HG03469 (cell line): ENCODE measurements at regions not wholly inside any gene's neighbourhood (a gene's known extent, or its start where the extent isn't known, plus 50 kb on each side); places are given as distances from the start of the nearest gene placed in this dataset.
"Not testable (repeated sequence)": the region's sequence is repeated elsewhere in the genome, so short reads cannot be mapped to it uniquely, and the experiment has no call there.

Experiments
- ATAC-seq: cut with Tn5 transposase; IDR thresholded peaks from one replicate; pipeline ENCODE4 v1.9.1; 2021; ENCODE audit warnings: mild to moderate bottlenecking, moderate library complexity, moderate number of reproducible peaks; ENCODE audit not compliant: unreplicated experiment

DNA sequence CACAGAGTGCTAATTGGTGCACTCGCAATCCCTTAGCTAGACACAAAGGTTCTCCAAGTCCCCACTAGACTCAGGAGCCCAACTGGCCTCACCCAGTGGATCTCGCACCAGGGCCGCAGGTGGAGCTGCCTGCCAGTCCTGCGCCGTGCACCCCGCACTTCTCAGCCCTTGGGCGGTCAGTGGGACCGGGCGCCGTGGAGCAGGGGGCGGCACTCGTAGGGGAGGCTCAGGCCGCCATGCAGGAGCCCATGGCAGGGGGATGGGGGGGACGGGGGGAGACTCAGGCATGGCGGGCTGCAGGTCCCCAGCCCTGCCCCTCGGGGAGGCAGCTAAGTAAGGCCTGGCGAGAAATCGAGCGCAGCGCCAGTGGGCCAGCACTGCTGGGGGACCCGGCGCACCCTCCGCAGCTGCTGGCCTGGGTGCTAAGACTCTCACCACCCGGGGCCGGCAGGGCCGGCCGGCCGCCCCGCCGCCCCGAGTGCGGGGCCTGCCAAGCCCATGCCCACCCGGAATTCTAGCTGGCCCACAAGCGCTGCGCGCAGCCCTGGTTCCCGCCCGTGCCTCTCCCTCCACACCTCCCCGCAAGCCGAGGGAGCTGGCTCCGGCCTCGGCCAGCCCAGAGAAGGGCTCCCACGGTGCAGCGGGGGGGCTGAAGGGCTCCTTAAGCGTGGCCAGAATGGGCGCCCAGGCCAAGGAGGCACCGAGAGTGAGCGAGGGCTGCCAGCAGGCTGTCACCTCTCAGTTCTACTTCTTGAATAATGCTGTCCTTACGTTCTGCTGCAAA, 258.2 kb downstream of the GALC start:
- not testable (repeated sequence) for ATAC-seq

DNA sequence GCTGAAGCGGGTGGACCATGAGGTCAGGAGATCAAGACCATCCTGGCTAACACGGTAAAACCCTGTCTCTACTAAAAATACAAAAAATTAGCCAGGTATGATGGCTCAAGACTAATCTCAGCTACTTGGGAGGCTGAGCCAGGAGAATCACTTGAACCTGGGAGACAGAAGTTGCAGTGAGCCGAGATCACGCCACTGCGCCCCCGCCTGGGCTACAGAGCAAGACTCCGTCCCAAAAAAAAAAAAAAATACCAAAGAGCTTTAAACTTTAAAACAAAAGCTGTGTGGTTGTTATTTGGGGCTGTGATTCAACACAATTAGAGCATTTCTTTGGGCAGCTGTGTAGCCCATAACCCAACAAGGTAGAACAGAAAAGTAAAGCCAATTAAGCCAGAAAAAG, 259.9 kb downstream of the GALC start:
- not testable (repeated sequence) for ATAC-seq

DNA sequence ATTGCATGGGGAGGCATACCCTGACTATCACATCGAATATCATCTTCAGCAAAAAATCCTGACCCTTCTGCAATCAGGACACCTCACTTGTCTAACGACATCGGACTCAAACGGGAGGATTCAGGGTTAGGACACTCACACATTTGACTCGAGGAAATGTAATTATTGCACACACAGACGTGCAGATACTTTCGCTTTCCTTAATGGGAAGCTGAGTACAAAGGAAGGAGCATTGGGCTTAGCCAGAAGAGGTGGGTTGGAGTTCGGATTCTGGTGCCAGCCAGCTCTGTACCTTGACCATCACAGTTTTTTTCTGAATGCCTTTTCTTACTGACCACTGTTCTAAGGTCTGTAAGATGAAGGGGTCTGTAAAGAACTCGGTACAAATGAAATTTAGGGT, 260.4 kb downstream of the GALC start:
- ATAC-seq = no peak

DNA sequence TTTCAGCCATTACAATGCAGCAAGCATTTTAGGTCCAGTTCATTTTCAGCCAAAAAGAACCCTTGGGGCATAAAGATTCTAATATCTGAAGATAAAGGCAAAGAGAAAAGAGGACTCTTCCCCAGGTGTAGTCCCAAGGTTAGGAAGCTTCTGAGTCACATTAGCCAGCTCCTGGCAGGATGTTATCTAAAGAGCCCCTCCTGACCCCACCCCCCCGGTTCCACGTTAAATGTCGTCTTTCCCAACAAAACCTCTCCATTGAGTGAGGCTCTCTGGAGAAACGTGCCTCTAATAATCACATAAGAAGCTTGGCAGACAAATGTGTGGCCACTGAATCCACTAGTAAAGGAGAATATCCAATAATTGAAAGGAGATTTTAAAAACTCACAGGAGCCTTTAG, 267.7 kb downstream of the GALC start:
- no peak for ATAC-seq

DNA sequence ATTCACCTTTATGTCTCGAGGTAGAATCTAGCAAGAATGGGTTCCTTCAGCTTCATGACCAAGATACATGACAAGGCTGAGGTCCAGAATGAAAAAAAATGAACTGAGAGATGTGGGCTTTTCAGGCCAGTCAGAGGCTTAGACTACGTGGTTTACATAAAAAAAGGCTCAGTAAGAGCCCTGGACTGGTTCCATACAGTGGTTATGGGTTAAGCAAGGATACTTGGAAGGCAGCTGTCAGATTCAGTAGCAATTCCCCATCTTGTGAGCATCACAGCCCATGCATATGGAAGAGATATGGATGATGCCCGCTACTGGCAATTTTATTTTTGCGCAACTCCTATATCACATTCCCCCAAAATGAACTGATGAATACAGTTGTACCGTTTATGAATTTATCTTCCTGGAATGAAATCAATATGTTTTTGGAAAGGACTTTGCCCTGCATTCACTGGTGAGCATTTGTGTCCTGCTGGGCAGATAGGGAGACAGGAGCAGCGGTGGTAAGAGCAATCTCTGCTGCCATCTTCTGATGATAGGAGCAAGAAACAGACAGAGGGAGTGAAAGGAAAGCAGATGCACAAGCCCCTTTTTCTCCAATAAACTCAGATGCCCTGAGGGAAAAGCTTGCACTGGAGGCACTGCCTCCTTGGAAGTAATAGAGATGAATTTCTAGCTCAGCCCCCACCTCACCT, 280.4 kb downstream of the GALC start:
- ATAC-seq = no peak

DNA sequence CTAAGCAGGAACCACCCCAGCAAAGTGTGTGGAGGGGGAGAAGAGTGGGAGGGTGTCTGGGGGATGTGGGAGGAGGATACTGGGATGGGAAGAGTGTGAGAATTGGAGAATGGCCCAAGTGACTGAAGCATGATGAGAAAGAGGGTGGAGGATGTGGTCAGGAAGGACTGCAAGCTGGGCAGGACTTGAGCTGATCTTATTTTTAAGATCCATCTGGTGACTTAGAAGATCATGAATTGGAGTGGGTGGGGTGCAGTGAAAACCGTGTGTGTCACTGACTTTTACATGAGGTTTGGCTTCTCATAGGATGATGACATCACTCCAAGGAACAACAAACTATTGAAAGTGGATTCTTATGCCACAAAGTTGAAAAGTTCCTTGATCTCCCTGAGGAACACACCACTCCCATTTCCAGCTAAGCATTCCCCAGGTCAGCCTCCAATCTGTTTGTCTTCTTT, 287.5 kb downstream of the GALC start:
- ATAC-seq = no peak

DNA sequence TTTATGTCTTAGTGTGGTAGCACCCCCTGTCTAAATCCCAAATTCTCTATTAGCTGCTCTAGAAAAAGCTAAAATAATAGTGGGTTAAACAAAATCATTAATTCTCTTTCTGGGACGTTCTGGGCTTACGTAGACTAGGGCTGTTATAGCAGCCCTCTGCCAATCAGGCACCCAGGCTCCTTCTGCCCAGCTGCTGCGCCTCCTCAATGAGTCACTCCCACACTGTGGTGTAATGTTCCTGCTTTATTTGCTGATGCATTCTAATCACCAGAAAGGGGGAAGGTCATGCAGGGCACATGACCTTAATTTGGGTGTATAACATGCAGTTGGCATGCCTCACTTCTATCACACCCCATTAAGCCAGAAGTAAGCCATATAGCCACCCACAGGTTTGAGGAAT, 294.5 kb downstream of the GALC start:
- no peak for ATAC-seq

DNA sequence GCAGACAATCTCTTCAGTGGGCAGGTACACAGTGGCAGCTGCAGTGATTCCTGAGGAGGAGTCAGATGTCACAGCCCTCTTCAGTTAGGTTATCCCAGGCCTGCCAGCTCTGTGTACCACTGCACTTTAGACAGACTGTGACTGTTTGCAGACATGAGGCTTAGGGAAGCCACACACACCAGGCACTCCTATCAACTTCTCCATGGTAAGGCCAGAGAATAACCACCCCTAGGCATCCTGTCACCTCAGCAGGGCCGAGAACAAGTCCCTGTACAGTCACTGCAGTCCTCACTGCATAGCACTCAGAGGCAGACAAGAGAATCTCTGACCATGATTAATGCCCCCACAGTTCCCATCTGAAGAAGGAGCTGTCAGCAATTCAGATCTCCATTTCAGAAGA, 296.5 kb downstream of the GALC start:
- ATAC-seq = no peak

DNA sequence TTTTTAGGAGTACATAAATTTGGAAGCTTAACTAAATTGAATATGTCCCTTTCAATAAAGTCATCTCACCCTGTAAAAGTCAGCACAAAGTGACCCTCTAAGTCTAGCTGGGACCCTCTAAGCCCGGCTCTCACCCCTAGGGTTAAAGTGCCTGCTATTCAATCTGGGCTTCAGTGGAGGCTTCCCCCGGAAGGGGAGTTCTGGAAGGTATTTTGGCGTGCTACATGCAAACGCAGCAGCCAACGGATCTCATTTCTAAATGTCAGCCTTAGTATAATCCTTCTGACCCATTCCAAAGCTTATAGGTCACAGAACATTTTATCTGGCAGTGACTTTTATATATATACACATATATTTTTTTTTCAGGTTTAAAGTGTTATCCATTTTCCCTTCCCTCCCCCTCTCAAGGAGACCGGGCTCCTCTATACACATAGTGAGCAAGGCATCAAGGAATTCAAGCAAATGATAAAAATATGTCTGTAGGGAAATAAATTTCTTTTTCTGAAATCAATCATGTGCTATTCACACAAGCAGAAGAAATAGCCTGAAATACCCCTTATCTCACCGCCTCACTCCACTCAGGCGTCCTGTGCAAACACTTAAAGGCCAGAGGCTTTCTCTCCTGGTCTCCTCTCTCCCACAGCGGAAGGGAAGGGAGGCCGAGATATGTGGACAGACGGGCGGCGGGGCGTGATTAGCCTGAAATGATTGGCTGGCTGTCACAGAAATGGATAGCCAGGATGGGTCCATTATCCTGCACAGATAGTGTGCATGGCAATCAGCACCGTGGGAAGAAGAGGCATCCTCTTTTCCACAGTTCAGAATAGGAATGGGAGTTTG, 301.7 kb downstream of the GALC start:
- no peak for ATAC-seq

DNA sequence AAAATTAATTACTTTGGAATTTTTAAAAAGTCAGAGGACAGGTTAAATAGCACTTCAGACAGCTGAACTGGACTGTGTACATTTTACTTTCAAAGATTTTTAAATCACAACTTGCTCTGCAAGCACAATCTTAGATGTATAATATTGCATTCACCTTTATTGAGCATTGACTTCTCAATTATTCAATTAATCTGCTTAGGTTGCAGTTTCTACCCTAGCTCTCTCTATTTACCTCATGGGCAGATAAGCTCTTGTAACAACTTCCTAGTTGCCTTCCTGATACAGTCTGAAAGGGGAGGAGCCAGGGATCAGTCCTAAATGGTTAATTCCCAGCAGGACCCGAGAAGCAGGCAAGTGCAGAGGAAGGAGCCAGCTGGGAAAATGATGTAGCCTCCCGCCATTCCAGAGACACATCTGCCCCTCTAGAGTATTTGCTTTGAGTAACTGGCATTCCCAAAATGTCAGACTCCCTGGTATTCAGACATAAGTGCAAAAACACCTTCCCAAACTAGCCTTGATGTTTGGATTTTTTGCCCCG, 302.8 kb downstream of the GALC start:
- ATAC-seq = no peak

DNA sequence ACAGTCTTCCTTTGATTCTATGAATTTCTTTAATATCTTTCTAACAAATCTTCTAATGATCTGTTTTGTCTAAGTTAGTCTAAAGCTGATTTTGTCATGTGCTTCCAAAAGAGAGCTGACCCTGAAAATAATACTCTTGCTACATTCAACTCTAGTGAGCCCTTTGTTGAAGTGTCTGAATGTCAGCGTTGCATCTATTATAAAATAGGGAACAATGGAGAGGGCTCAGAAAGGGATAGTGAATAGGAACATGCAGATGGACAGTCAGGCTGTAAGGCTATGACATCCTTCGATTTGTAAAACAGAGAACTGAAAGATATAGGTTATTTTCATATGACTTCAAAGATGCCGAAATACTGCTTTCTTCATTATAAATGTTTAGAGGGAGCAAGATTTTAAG, 304.5 kb downstream of the GALC start:
- ATAC-seq = no peak

DNA sequence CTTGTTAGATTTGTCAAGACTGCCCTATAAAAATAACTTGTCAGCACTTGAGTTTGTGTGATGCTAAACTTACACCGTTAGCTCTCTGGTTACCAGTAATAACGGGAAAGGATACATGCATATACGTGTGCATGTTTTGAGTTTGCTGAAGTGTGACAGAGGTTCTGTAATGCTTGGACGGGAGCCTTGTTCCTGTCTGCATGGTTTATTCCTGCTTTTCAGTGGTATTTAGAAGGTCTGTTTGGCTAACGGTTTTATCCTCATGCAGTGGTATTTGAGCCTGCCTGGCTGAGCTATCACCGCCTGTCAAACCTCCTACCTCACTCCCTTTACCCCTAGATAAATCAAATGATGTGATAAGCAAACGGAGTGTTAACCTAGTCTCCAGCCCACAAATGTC, 305.6 kb downstream of the GALC start:
- ATAC-seq = no peak

DNA sequence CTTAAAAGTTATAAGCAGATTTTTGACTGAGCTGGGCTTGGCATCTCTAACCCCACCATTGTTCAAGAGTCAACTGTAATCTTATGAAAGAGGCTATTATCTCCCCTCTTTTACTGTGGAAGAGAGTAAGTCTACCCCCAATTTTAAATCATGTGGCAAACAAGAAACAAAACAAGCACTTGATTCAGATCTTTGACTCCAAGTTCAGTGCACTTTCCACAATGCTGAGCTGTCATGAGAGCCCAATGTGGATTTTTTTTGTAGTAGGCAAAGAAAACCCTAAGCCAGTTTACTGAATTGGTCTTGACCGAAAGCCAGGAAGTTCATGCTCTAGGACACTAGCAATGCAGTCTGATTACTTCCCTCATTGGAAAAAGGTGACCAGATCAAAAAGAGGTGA, 306.2 kb downstream of the GALC start:
- ATAC-seq = no peak

DNA sequence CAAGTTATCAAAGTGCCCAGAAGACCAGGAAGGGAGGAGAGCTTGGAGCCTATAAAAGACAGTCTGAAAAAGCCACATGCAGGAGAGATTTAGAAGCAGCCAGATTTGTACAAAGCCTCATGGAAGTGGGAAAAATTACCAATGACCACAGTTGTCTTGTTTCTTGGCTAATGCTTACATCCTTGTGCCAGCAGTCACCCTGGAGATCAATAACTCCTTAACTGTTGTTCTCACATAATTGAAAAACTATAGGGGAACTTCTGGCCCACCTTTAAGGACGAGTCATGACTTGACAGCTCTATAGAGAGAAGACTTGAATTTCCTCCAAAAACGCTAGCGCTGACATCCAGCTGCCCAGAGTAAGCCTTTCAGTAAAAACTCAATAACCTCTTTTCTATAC, 313.1 kb downstream of the GALC start:
- ATAC-seq = no peak

DNA sequence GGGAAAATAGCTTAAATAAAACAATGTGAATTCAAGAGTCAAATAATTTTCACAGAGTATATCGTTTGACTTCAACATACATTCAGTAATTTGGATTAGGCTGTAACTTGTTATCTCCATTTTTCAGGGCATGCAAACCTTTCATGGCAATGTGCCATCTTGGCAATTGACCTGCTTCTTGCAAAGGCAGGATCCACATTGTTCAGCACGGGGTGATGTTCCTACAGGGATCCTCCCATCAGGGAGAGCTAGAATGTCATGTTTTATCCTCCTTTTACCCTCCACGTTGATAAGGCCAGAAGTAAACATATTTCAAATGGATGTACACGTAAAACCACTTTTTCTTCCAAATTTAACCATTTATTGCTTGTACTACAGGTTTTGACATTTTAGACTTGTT, 314.4 kb downstream of the GALC start:
- ATAC-seq = no peak

DNA sequence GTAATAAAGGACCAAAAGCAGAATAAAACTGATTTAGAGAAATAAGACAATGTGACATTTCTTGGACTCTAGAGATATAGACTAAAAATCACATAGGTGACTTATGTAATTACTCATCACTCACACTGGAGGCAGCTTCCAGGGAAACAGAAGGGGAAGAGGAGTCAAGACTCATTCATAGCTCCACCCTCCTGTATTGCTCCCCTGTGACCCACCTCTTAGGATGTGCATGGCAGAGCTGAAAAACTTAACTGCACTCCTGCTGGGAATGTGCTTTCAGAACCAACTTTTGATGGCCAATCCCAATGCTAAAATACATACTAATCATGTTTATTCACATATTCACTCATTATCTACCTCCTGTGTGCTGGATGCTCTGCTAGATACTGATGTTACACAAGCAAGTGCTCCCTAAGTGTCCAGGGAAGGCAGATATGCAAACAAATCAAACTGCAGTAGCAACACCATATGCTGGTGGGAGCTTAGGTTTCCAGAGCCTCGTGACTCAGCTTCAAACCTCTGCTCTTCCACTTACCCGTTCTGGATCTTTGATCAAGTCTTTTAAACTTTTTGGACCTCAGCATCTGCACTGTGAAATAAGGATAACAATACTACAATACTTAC, 316.1 kb downstream of the GALC start:
- no peak for ATAC-seq

DNA sequence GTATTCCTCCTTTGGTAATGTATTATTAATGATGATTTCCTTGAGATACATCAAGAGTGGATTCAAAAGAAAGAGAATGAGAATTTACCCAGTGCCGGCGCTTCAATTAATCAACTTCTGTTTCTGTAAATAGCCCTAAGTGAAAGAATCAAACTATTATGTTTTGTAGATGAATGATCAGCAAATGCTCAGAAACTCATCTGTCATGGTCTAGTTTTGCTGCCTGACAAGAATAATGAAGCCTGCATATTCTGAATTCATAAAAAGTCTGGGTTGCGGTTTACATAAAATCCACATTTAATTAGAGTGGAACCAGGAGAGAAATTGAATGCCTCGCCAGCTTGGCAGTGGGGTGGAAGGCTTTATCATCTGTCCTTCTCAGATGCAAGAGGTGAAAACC, 325.3 kb downstream of the GALC start:
- ATAC-seq = no peak

DNA sequence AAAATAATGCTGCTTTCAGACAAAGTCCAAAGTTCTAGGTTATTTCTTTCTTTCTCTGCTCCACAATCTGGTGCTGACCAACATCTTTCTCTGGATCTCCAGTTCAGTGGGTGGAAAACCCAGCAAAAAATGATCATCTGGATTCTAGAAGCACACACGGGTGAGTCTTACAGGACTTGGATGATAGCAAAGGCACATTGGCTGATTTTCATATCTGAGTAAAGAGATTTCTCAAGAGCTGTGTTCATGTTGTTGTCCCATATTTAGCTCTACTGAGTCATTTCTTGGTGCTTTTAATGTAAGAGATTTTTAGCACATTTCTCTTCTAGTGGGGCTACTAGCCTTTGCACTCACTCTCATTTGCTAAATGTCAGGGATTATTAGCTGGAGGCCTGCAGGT, 336.7 kb downstream of the GALC start:
- ATAC-seq = no peak

DNA sequence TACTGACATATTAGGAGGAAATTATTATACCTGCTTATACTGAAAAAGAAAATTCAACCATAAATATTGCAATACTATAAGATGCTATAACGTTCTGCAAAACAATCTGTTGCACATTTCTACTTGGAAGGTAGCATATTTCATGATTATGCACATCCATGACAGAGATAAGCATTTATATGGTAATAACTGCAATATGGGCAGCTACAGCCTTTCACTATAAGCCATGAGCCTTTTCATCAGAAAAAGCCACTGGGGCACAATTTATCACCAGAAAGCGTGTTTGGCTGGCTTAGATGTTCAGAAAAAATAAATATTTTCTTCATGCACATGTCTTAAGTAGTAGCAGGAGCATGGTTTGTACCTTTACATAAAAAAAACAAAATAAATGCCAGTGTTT, 340.7 kb downstream of the GALC start:
- ATAC-seq = no peak

DNA sequence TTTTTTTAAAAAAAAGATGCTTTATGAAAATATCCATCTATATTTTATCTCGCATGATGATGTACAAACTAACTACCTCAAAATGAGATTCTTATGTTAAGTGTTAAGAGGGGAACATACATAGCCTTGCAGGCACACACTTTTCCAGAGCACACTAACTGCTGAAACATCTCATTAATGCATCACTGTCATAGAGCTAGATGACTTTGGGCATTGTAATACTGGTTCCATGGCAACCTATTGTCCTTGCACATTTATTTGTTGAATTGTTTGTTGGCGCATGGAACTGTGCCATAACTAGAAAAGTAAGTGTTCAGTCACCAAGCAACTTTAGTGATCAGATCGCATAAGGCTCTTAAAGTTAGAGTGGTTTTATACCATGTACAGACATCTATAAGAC, 348.3 kb downstream of the GALC start:
- ATAC-seq = no peak

DNA sequence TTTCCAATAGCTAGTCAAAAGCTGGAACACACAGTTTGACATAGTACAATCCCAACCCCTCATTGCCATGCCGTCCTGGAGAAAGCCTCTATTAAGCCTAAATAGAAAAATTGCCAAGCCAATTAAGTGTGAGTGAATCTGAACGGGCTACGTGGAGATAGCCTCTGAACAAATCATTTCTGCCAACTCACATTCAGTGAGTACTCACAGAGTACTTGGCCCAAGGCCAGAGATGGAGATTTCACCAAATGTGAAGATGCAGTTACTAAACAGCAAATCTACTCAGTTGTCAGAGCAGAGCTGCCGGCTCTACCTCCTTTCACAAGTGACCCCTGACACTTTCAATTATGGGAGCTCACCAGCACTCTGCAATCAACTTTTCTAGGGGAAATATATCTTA, 350.0 kb downstream of the GALC start:
- ATAC-seq = no peak
